ENCODE measurements at regions not wholly inside any gene's neighbourhood (a gene's known extent, or its start where the extent isn't known, plus 50 kb on each side); places are given as distances from the start of the nearest gene placed in this dataset.
"Not testable (repeated sequence)": the region's sequence is repeated elsewhere in the genome, so short reads cannot be mapped to it uniquely, and the experiment has no call there.

GRCh38 chr6:11403035-11403601 is 134.4 kb upstream of the TMEM170B start:
- Histone ChIP-seq H3K4me2 (ENCODE audit: low read length) (no peak overlapping the region), H3K4me1 (ENCODE audit: control insufficient read depth, insufficient read depth, low read length) (no peaks in the 10 kb centered on the region), H3K9me3 (replicated peaks; ENCODE audit: low read length) (no peaks in the 10 kb centered on the region), H3K4me3 (ENCODE audit: low read length) (no peak overlapping the region), H3K27me3 (ENCODE audit: control insufficient read depth, insufficient read depth, low read length) (no peaks in the 10 kb centered on the region), H3K36me3 (ENCODE audit: insufficient read depth, low read length) (no peaks in the 10 kb centered on the region), H3K9ac (ENCODE audit: low read depth, low read length) (no peak overlapping the region)

- H3K9ac ChIP-seq (ENCODE audit: low read depth, low read length); H3K36me3 ChIP-seq (ENCODE audit: insufficient read depth, low read length); H3K4me2 ChIP-seq (ENCODE audit: low read length); H3K4me3 ChIP-seq (ENCODE audit: low read length); H3K4me1 ChIP-seq (ENCODE audit: control insufficient read depth, insufficient read depth, low read length); H3K27me3 ChIP-seq (ENCODE audit: control insufficient read depth, insufficient read depth, low read length); H3K9me3 ChIP-seq (replicated peaks; ENCODE audit: low read length): not testable (repeated sequence)
Measured at GRCh38 chr6:11402581-11402980, 135.0 kb upstream of the TMEM170B start.

- not testable (repeated sequence) for H3K9ac ChIP-seq (ENCODE audit: low read depth, low read length); H3K4me2 ChIP-seq (ENCODE audit: low read length); H3K4me3 ChIP-seq (ENCODE audit: low read length); H3K36me3 ChIP-seq (ENCODE audit: insufficient read depth, low read length); H3K4me1 ChIP-seq (ENCODE audit: control insufficient read depth, insufficient read depth, low read length); H3K9me3 ChIP-seq (replicated peaks; ENCODE audit: low read length); H3K27me3 ChIP-seq (ENCODE audit: control insufficient read depth, insufficient read depth, low read length)
Measured at GRCh38 chr6:11401954-11402353, 135.6 kb upstream of the TMEM170B start.

GRCh38 chr6:11398451-11399326 is 138.9 kb upstream of the TMEM170B start:
- Histone ChIP-seq H3K36me3 (ENCODE audit: insufficient read depth, low read length) (no peaks in the 10 kb centered on the region), H3K4me2 (ENCODE audit: low read length) (no peak overlapping the region), H3K9me3 (replicated peaks; ENCODE audit: low read length) (no peaks in the 10 kb centered on the region), H3K4me1 (ENCODE audit: control insufficient read depth, insufficient read depth, low read length) (peaks cover 7% of the 10 kb centered on the region), H3K9ac (ENCODE audit: low read depth, low read length) (no peak overlapping the region), H3K27me3 (ENCODE audit: control insufficient read depth, insufficient read depth, low read length) (no peaks in the 10 kb centered on the region), H3K4me3 (ENCODE audit: low read length) (no peak overlapping the region)

GRCh38 chr6:11397622-11398450 is 139.7 kb upstream of the TMEM170B start:
- H3K4me3 ChIP-seq (ENCODE audit: low read length): no peak overlapping the region
- no peak overlapping the region for H3K4me2 ChIP-seq (ENCODE audit: low read length)
- H3K9me3 ChIP-seq (replicated peaks; ENCODE audit: low read length): no peaks in the 10 kb centered on the region
- no peak overlapping the region for H3K9ac ChIP-seq (ENCODE audit: low read depth, low read length)
- H3K27me3 ChIP-seq (ENCODE audit: control insufficient read depth, insufficient read depth, low read length): no peaks in the 10 kb centered on the region
- peaks cover 10% of the 10 kb centered on the region for H3K4me1 ChIP-seq (ENCODE audit: control insufficient read depth, insufficient read depth, low read length)
- no peaks in the 10 kb centered on the region for H3K36me3 ChIP-seq (ENCODE audit: insufficient read depth, low read length)

GRCh38 chr6:11396860-11397259 is 140.7 kb upstream of the TMEM170B start:
- no peaks in the 10 kb centered on the region for H3K27me3 ChIP-seq (ENCODE audit: control insufficient read depth, insufficient read depth, low read length)
- H3K9ac ChIP-seq (ENCODE audit: low read depth, low read length): no peak overlapping the region
- no peaks in the 10 kb centered on the region for H3K36me3 ChIP-seq (ENCODE audit: insufficient read depth, low read length)
- no peak overlapping the region for H3K4me3 ChIP-seq (ENCODE audit: low read length)
- H3K4me2 ChIP-seq (ENCODE audit: low read length): no peak overlapping the region
- no peaks in the 10 kb centered on the region for H3K9me3 ChIP-seq (replicated peaks; ENCODE audit: low read length)
- peaks cover 10% of the 10 kb centered on the region for H3K4me1 ChIP-seq (ENCODE audit: control insufficient read depth, insufficient read depth, low read length)

GRCh38 chr6:11393713-11394627 is 143.6 kb upstream of the TMEM170B start:
- Histone ChIP-seq H3K36me3 (ENCODE audit: insufficient read depth, low read length) (no peaks in the 10 kb centered on the region), H3K4me3 (ENCODE audit: low read length) (no peak overlapping the region), H3K4me1 (ENCODE audit: control insufficient read depth, insufficient read depth, low read length) (peaks cover 10% of the 10 kb centered on the region), H3K27me3 (ENCODE audit: control insufficient read depth, insufficient read depth, low read length) (no peaks in the 10 kb centered on the region), H3K4me2 (ENCODE audit: low read length) (peak overlapping the region; percentile 51), H3K9me3 (replicated peaks; ENCODE audit: low read length) (no peaks in the 10 kb centered on the region), H3K9ac (ENCODE audit: low read depth, low read length) (peak overlapping the region; percentile 41)

- Histone ChIP-seq H3K4me1 (ENCODE audit: control insufficient read depth, insufficient read depth, low read length) (peaks cover 10% of the 10 kb centered on the region), H3K4me3 (ENCODE audit: low read length) (no peak overlapping the region), H3K4me2 (ENCODE audit: low read length) (no peak overlapping the region), H3K36me3 (ENCODE audit: insufficient read depth, low read length) (no peaks in the 10 kb centered on the region), H3K9me3 (replicated peaks; ENCODE audit: low read length) (no peaks in the 10 kb centered on the region), H3K27me3 (ENCODE audit: control insufficient read depth, insufficient read depth, low read length) (no peaks in the 10 kb centered on the region), H3K9ac (ENCODE audit: low read depth, low read length) (no peak overlapping the region)
Measured at GRCh38 chr6:11392778-11393507, 144.6 kb upstream of the TMEM170B start.

- no peak overlapping the region for H3K9ac ChIP-seq (ENCODE audit: low read depth, low read length)
- no peak overlapping the region for H3K4me3 ChIP-seq (ENCODE audit: low read length)
- H3K36me3 ChIP-seq (ENCODE audit: insufficient read depth, low read length): no peaks in the 10 kb centered on the region
- no peaks in the 10 kb centered on the region for H3K27me3 ChIP-seq (ENCODE audit: control insufficient read depth, insufficient read depth, low read length)
- H3K9me3 ChIP-seq (replicated peaks; ENCODE audit: low read length): no peaks in the 10 kb centered on the region
- peaks cover 10% of the 10 kb centered on the region for H3K4me1 ChIP-seq (ENCODE audit: control insufficient read depth, insufficient read depth, low read length)
- no peak overlapping the region for H3K4me2 ChIP-seq (ENCODE audit: low read length)
Measured at GRCh38 chr6:11391934-11392777, 145.4 kb upstream of the TMEM170B start.

GRCh38 chr6:11389977-11390376 is 147.6 kb upstream of the TMEM170B start:
- no peaks in the 10 kb centered on the region for H3K27me3 ChIP-seq (ENCODE audit: control insufficient read depth, insufficient read depth, low read length)
- no peak overlapping the region for H3K9ac ChIP-seq (ENCODE audit: low read depth, low read length)
- no peak overlapping the region for H3K4me2 ChIP-seq (ENCODE audit: low read length)
- peaks cover 10% of the 10 kb centered on the region for H3K4me1 ChIP-seq (ENCODE audit: control insufficient read depth, insufficient read depth, low read length)
- H3K9me3 ChIP-seq (replicated peaks; ENCODE audit: low read length): no peaks in the 10 kb centered on the region
- H3K4me3 ChIP-seq (ENCODE audit: low read length): no peak overlapping the region
- no peaks in the 10 kb centered on the region for H3K36me3 ChIP-seq (ENCODE audit: insufficient read depth, low read length)
